SHP77 treated with DMSO at 0.1 percent for 48 hours (cell line): ENCODE measurements at regions not wholly inside any gene's neighbourhood (a gene's known extent, or its start where the extent isn't known, plus 50 kb on each side); places are given as distances from the start of the nearest gene placed in this dataset.

Experiments
- DNase-seq: peaks from one replicate; lab custom pipeline; 2025; lab: John Stamatoyannopoulos, UW

- peak; percentile 30 for DNase-seq
These were observed 99.3 kb downstream of the METRNL start for GRCh38 chr17:83178533-83179304.

- DNase-seq, result no peak
These were observed 100.0 kb downstream of the METRNL start for GRCh38 chr17:83179374-83179773.

GRCh38 chr17:83179811-83180210 is 100.4 kb downstream of the METRNL start:
- DNase-seq, result no peak

- DNase-seq, result no peak
These were observed 101.0 kb downstream of the METRNL start for GRCh38 chr17:83180264-83180995.

GRCh38 chr17:83180996-83181481 is 101.6 kb downstream of the METRNL start:
- DNase-seq, result no peak

- no peak for DNase-seq
These were observed 102.7 kb downstream of the METRNL start for GRCh38 chr17:83181991-83182619.

- no peak for DNase-seq
These were observed 103.3 kb downstream of the METRNL start for GRCh38 chr17:83182620-83183101.

- no peak for DNase-seq
These were observed 103.9 kb downstream of the METRNL start for GRCh38 chr17:83183145-83183948.

- no peak for DNase-seq
These were observed 104.6 kb downstream of the METRNL start for GRCh38 chr17:83183951-83184506.

- DNase-seq, result no peak
These were observed 105.9 kb downstream of the METRNL start for GRCh38 chr17:83185023-83186002.

GRCh38 chr17:83186226-83186625 is 106.8 kb downstream of the METRNL start:
- DNase-seq, result no peak

GRCh38 chr17:83186751-83187421 is 107.5 kb downstream of the METRNL start:
- DNase-seq, result no peak

- no peak for DNase-seq
These were observed 108.4 kb downstream of the METRNL start for GRCh38 chr17:83187782-83188311.

- DNase-seq, result no peak
These were observed 109.9 kb downstream of the METRNL start for GRCh38 chr17:83189044-83190003.

GRCh38 chr17:83190004-83190385 is 110.6 kb downstream of the METRNL start:
- DNase-seq, result no peak

- no peak for DNase-seq
These were observed 111.4 kb downstream of the METRNL start for GRCh38 chr17:83190601-83191387.

- DNase-seq, result no peak
These were observed 112.2 kb downstream of the METRNL start for GRCh38 chr17:83191388-83192160.
